Hypothalamus (tissue), 51 donors: ENCODE measurements at regions not wholly inside any gene's neighbourhood (a gene's known extent, or its start where the extent isn't known, plus 50 kb on each side); places are given as distances from the start of the nearest gene placed in this dataset.

Source experiments
- DNase-seq, 51 donors: peaks; one replicate each; lab custom pipeline; 2025; lab: John Stamatoyannopoulos, UW

DNA sequence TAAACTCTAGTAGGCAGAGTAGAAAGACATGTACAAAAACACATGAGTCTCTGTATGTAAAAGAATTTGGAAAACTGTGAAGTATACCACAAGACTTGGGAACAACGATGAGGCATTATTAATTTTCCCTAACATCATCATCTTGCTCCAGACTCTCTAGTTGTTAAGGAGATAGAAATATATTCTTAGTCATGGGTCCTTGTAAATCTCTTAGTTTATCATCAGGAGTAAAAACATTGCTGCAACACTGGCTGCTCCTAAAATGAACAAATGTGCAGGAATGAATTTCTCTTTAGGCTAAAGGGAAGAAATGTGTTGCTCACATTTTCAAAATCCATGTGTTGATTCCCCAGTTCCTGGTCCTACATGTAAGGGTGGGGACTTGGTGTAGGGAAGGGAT lies 384.6 kb downstream of the STIM2 start:
- DNase-seq, result no peak

DNA sequence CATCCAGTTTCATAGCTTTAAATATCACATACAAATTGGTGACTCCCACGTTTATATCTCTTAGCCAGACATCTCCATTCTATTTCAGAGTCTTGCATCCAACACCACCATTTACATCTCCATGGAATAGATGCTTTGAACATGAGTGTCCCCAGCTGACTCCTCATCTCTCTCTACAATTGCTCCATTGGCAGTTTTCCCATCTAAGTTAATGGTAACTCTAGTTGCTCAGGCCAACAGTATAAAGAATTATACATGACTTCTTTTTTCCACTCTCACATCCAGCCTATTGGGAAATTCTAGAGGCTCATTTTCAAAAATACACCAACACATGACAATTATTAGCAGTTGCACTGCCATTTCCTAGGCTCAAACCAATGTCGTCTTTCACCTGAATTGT lies 388.2 kb downstream of the STIM2 start:
- no peak for DNase-seq

DNA sequence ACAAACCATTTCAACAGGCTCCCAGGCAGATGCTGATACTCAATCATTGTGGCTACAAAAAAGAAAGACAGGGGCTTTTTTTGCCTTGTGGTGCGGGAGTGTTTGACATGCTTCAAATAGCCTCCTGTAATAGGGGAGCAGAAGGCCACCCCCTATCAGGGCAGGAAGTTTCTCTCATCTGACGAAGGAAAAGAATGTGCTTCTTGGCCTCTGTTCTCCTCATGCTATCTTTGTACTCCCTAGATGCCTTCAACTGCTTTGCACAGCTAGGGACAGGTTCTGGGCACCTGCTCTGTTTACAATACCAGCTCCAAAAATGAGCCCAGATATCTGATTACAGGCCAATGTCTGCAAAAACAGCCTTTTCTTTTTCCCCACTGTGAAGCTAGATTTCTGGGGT lies 391.1 kb downstream of the STIM2 start:
- DNase-seq, result no peak

DNA sequence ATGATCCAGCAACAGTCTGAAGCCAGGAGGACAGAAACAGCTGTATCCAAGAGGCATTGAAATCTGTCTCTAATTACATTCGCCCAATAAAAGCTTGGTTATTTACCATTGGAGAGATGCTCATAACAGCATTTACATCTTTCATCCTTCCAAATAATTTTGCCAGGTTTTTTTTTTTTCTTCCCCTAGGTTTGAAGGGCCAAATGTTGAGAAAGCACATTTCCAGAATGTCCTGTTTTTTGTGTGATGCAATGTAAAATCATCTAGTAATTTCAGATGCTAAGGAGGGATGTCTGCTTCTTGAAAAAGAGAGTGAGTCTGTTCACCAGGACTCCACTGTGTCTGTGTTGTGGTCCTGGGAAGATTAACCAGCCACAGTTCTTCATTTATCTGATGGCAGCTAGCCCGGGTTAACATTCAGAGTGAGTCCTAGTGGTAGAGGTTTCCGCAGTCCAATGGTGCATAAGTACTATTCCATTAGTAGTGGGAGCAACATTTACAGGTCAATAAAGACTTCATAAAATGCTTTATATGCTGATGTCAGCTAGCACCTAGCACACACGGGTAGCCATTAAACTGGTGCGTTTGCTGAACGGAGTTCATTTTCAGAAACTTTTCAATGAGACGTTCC lies 406.8 kb downstream of the STIM2 start:
- no peak for DNase-seq

DNA sequence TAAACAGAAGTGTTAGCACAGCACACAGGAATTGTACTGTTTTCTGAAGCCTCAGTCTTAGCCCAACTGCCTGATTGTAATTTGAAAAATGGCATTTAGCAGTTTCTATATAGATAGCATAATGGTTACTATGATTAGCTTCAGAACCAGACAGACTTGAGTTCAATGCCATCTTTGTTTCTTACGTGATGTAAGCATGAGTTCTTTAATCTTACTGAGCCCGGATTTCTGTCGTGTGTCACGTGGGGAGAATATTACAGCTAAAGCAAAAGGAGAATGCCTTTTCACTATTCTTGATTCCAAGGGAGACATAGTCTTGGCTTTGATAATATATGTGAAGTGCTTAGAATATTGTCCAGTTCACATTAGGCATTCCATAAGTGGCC lies 407.3 kb downstream of the STIM2 start:
- no peak for DNase-seq

GRCh38 chr4:27270435-27270834 lies 409.8 kb downstream of the STIM2 start:
- no peak for DNase-seq

DNA sequence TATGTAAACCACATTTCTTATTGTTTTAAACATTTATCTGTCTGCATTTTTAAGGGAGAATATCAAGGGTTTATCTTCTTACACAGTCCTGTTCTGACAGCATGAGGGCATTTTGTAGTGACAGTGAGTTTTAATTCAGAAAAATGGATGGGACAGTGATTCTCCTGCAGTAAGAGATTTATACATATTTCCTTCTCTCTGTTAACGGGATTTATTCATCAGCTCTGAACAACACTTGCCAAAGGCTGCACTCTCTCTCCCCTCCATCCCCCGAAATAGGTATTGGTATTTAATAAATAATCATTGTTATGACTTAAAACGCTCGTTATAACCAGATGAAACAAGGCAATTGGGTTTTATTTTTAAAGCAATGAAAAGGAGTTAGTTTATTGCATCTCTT lies 410.9 kb downstream of the STIM2 start:
- DNase-seq, result no peak

- no peak for DNase-seq
Observed at GRCh38 chr4:27272217-27272616, 411.6 kb downstream of the STIM2 start.

GRCh38 chr4:27276307-27277073 lies 415.8 kb downstream of the STIM2 start:
- DNase-seq, result no peak

GRCh38 chr4:27278615-27279375 lies 418.2 kb downstream of the STIM2 start:
- DNase-seq, result no peak

DNA sequence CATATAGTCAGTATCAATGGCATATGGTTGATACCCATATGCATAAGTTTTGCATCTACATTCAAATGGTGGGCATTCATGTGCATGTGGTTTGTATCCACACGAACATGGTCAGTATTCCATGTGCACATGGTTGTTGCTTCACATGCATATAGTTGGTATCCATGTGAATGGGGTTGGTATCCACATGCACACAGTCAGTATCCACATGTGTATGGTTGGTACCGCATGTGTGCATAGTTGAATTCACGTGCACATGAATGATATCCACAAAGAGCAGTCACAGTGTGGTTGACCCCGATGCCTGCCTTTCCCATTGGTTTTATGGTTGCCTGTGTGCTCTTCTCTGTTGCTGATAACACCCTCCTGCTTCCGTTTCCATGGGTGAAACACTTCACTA lies 427.9 kb downstream of the STIM2 start:
- DNase-seq, result no peak

DNA sequence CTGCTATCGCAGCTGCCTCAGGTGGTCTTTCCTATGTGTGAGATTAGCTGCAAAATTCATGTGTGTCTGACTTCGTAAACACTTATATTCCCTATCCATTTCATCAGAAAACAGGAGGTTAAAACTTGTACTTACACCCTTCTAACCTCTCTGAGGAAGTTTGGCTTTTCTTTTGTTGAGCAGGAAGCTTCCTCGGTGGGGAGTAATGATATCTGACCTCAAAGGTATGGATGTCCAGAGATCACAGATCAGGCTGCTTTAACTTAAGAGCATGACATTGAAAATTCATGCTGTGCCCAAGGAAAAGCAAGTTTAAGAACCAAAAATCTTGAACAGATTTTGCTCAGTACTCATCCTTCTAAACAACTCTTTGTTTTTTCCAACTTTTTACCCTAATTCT lies 429.1 kb downstream of the STIM2 start:
- DNase-seq, result no peak

- DNase-seq, result no peak
Observed at GRCh38 chr4:27293831-27294230, 433.2 kb downstream of the STIM2 start.

- no peak for DNase-seq
Observed at GRCh38 chr4:27304751-27305150, 444.1 kb downstream of the STIM2 start.

- no peak for DNase-seq
Observed at GRCh38 chr4:27305246-27305645, 444.6 kb downstream of the STIM2 start.

GRCh38 chr4:27308379-27308778 lies 447.7 kb downstream of the STIM2 start:
- DNase-seq, result no peak

DNA sequence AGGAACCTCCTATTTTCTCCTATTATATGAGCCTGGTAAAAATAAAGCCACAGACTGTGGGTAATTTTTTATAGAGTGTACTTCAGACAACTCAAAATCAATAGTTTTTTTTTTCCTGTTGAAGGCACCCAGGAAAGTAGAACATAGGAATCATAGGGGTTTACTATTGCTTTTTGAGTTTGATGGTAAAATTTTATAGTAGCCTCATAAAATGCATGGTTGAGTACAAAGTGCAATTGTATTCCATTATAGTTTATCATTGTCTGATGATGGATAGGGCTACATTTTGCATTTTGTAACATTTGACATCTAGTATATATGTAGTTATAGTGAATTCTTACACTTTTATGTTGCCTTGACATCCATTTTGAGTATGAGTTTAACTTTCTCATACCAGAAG lies 455.0 kb downstream of the STIM2 start:
- DNase-seq, result no peak

- DNase-seq, result no peak
Observed at GRCh38 chr4:27316176-27316575, 455.5 kb downstream of the STIM2 start.

DNA sequence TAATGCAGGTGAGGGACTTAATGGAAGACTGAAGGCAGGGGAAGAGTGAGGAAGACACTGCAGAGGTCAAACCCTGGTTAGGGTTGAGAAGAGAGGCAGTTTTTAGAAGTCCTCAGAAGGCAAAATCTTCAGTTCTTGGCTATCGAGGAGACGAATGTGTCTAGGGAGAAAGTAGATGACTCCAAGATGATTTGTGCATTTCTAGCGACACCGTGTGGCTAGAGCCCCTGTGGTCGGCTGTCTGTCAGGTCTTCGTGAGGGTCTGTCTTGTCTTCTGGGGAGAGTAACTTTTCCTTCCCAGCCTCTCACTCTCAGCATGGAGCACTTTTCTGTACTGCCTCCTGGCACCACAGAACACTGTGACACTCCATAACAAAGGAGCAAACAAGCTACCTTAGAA lies 458.1 kb downstream of the STIM2 start:
- peak in 16 of 51 donors; percentile 1 to 36 (median 6) for DNase-seq

- no peak for DNase-seq
Observed at GRCh38 chr4:27326991-27327390, 466.4 kb downstream of the STIM2 start.

GRCh38 chr4:27327421-27328181 lies 467.0 kb downstream of the STIM2 start:
- DNase-seq, result no peak
